CD4-positive, alpha-beta T cell (primary cell): ENCODE measurements at regions not wholly inside any gene's neighbourhood (a gene's known extent, or its start where the extent isn't known, plus 50 kb on each side); places are given as distances from the start of the nearest gene placed in this dataset.

Source experiments
- ATAC-seq: fragments of 200-7000 bp; cut with Tn5 transposase; one replicate; pipeline ENCODE4 v1.10.0; 2022; ENCODE audit warnings: mild to moderate bottlenecking; ENCODE audit not compliant: poor library complexity
- CTCF ChIA-PET: fragments of 350-600 bp; sonication (Branson Sonifier 250); formaldehyde crosslinking; loops from one replicate; lab custom pipeline; 2021; ENCODE audit warnings: antibody characterized with exemption, inconsistent platforms; lab: Charles Lee
- POLR2A ChIA-PET: fragments of 350-600 bp; sonication (Branson Sonifier 250); formaldehyde crosslinking; loops from one replicate; lab custom pipeline; 2021; ENCODE audit warnings: antibody characterized with exemption, inconsistent platforms; lab: Charles Lee
- DNase-seq, 14 experiments: peaks; one replicate each; pipeline ENCODE4 v3.0.0-alpha.2; 2013 to 2020; ENCODE audit warnings: mixed read lengths in 2 of 14
- H3K27ac ChIP-seq, 2 donors: one replicate each; pipeline versions ENCODE4 v1.5.1 to v1.7.0; 2013; ENCODE audit warnings: low read length in 2 of 2, low read depth in 1 of 2, mild to moderate bottlenecking in 1 of 2
- H3K27me3 ChIP-seq, 2 experiments: 1 replicate in 1 of 2; 2 replicates in 1 of 2; pipeline versions ENCODE4 v1.6.1 to v1.7.0; 2013; ENCODE audit warnings: low read length in 2 of 2, control low read depth in 1 of 2, mild to moderate bottlenecking in 1 of 2, moderate library complexity in 1 of 2; ENCODE audit not compliant: insufficient read depth in 2 of 2, control insufficient read depth in 1 of 2
- H3K36me3 ChIP-seq: one replicate; pipeline ENCODE4 v1.6.1; 2013; ENCODE audit warnings: low read length, control low read depth; ENCODE audit not compliant: insufficient read depth
- H3K4me1 ChIP-seq: one replicate; pipeline ENCODE4 v1.6.1; 2013; ENCODE audit warnings: low read length, control low read depth; ENCODE audit not compliant: insufficient read depth
- H3K4me3 ChIP-seq: one replicate; pipeline ENCODE4 v1.5.1; 2013; ENCODE audit warnings: mild to moderate bottlenecking, low read length, moderate library complexity
- H3K9me3 ChIP-seq, 2 experiments: 1 replicate in 1 of 2; 2 replicates in 1 of 2; pipeline versions ENCODE4 v1.6.1 to v1.7.0; 2013; ENCODE audit warnings: low read length in 2 of 2, mild to moderate bottlenecking in 2 of 2, control low read depth in 1 of 2, moderate library complexity in 1 of 2; ENCODE audit not compliant: control insufficient read depth in 1 of 2, insufficient read depth in 1 of 2
- H3K27ac Mint-ChIP-seq: one replicate; pipeline ENCODE4 v1.8.0; 2020; ENCODE audit warnings: mixed read lengths
- H3K27me3 Mint-ChIP-seq: one replicate; pipeline ENCODE4 v1.8.0; 2021; ENCODE audit warnings: mixed read lengths
- H3K36me3 Mint-ChIP-seq: one replicate; pipeline ENCODE4 v1.8.0; 2021; ENCODE audit warnings: low read depth, mixed read lengths
- H3K4me1 Mint-ChIP-seq: one replicate; pipeline ENCODE4 v1.8.0; 2021; ENCODE audit warnings: low read depth, mixed read lengths
- H3K4me3 Mint-ChIP-seq: one replicate; pipeline ENCODE4 v1.8.0; 2020; ENCODE audit warnings: mild to moderate bottlenecking, mixed read lengths
- H3K9me3 Mint-ChIP-seq: one replicate; pipeline ENCODE4 v1.8.0; 2020; ENCODE audit warnings: mixed read lengths
- intact Hi-C, 2 experiments: fragments of 100-400 bp; cut with DNase I in 1 of 2; cut with micrococcal nuclease in 1 of 2; formaldehyde crosslinking; loops; one replicate each; pipeline versions ENCODE4 v1.15.1 to v1.9.0; 2023 to 2025; cut with DNase I, micrococcal nuclease
- TF ChIP-seq, protein P1 (sequence below): fragments of 200-600 bp; IDR thresholded peaks from one replicate; pipeline ENCODE4 v1.8.0; 2022; ENCODE audit warnings: antibody characterized with exemption, mild to moderate bottlenecking

GRCh38 chr4:43987331-43987944, 461.2 kb downstream of the KCTD8 start:
- Histone ChIP-seq H3K27me3 (no peaks in the 10 kb centered on the region), H3K27ac (no peak overlapping the region), H3K36me3 (no peaks in the 10 kb centered on the region), H3K9me3 (no peaks in the 10 kb centered on the region), H3K4me3 (no peak overlapping the region), H3K4me1 (no peaks in the 10 kb centered on the region)
- Mint-ChIP-seq H3K9me3 (peaks cover 7% of the 10 kb centered on the region), H3K4me1 (no peaks in the 10 kb centered on the region), H3K4me3 (no peak overlapping the region), H3K27me3 (no peaks in the 10 kb centered on the region), H3K36me3 (no peaks in the 10 kb centered on the region), H3K27ac (no peak overlapping the region)
- CTCF ChIA-PET: no interaction called here
- DNase-seq (no peak), ATAC-seq (no peak)
- POLR2A ChIA-PET: no interaction called here
- intact Hi-C loops: no loop called here
- TF ChIP-seq, protein P1, sequence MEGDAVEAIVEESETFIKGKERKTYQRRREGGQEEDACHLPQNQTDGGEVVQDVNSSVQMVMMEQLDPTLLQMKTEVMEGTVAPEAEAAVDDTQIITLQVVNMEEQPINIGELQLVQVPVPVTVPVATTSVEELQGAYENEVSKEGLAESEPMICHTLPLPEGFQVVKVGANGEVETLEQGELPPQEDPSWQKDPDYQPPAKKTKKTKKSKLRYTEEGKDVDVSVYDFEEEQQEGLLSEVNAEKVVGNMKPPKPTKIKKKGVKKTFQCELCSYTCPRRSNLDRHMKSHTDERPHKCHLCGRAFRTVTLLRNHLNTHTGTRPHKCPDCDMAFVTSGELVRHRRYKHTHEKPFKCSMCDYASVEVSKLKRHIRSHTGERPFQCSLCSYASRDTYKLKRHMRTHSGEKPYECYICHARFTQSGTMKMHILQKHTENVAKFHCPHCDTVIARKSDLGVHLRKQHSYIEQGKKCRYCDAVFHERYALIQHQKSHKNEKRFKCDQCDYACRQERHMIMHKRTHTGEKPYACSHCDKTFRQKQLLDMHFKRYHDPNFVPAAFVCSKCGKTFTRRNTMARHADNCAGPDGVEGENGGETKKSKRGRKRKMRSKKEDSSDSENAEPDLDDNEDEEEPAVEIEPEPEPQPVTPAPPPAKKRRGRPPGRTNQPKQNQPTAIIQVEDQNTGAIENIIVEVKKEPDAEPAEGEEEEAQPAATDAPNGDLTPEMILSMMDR: no peak

DNA sequence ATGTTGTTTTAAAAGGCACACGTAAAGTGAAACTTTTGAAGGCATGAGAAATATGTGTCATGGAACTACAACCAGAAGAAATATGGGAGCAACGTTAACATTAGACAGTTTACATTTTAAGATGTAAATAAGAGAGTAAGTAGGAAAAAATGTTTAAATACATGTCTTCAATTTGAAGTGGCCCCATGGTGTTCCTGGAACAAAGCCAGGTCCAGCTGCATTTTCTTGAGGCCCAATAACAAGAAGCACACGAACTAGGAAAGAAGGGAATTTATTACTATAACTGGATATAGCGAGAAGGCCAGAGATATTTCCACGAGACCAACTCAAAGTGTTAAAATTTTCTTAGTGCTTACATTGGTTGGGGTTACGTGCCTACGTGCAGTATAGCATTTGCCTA, 458.1 kb downstream of the KCTD8 start:
- no peak for ATAC-seq
- ChIA-PET CTCF (no interaction called here), POLR2A (no interaction called here)
- no peaks in the 10 kb centered on the region for H3K36me3 Mint-ChIP-seq
- Histone ChIP-seq H3K9me3 (peaks cover 0 to 5% of the 10 kb centered on the region in 2 experiments), H3K27ac (no peak overlapping the region), H3K27me3 (no peaks in the 10 kb centered on the region), H3K4me3 (no peak overlapping the region), H3K4me1 (no peaks in the 10 kb centered on the region), H3K36me3 (no peaks in the 10 kb centered on the region)
- H3K4me1 Mint-ChIP-seq: no peaks in the 10 kb centered on the region
- no peaks in the 10 kb centered on the region for H3K27me3 Mint-ChIP-seq
- DNase-seq: no peak
- H3K4me3 Mint-ChIP-seq: no peak overlapping the region
- intact Hi-C loops: no loop called here
- H3K9me3 Mint-ChIP-seq: peaks cover 6% of the 10 kb centered on the region
- TF ChIP-seq, protein P1: no peak
- no peak overlapping the region for H3K27ac Mint-ChIP-seq

GRCh38 chr4:43990963-43991362, 457.6 kb downstream of the KCTD8 start:
- peaks cover 0 to 5% of the 10 kb centered on the region in 2 experiments for H3K9me3 ChIP-seq
- ChIA-PET POLR2A (no interaction called here), CTCF (no interaction called here)
- no peaks in the 10 kb centered on the region for H3K4me1 Mint-ChIP-seq
- H3K27me3 ChIP-seq: no peaks in the 10 kb centered on the region
- H3K36me3 Mint-ChIP-seq: no peaks in the 10 kb centered on the region
- ATAC-seq (no peak), DNase-seq (no peak)
- H3K36me3 ChIP-seq: no peaks in the 10 kb centered on the region
- intact Hi-C loops: no loop called here
- H3K27me3 Mint-ChIP-seq: no peaks in the 10 kb centered on the region
- H3K27ac ChIP-seq: no peak overlapping the region
- no peaks in the 10 kb centered on the region for H3K4me1 ChIP-seq
- H3K9me3 Mint-ChIP-seq: peaks cover 9% of the 10 kb centered on the region
- TF ChIP-seq, protein P1: no peak
- H3K4me3 Mint-ChIP-seq: no peak overlapping the region
- no peak overlapping the region for H3K27ac Mint-ChIP-seq
- no peak overlapping the region for H3K4me3 ChIP-seq
